K562 (cell line): ENCODE measurements at regions not wholly inside any gene's neighbourhood (a gene's known extent, or its start where the extent isn't known, plus 50 kb on each side); places are given as distances from the start of the nearest gene placed in this dataset.

Source experiments
- ARNT ChIP-seq, 2 experiments: fragments of 450-650 bp; IDR thresholded peaks; 2 replicates each; pipeline ENCODE4 v1.6.1; 2016; ENCODE audit warnings: mild to moderate bottlenecking in 1 of 2
- BACH1 ChIP-seq: fragments of 200-800 bp; sonication (Bioruptor generic); IDR thresholded peaks from 2 replicates; pipeline ENCODE4 v1.6.1; 2016; ENCODE audit warnings: missing genetic modification characterization, missing compliant biosample characterization
- PATZ1 ChIP-seq: fragments of 250-450 bp; sonication (Bioruptor Pico); IDR thresholded peaks from 2 replicates; pipeline ENCODE4 v1.5.0; 2020; ENCODE audit warnings: mild to moderate bottlenecking, borderline replicate concordance
- TSHZ1 ChIP-seq: fragments of 250-450 bp; sonication (Bioruptor Pico); IDR thresholded peaks from 2 replicates; pipeline ENCODE4 v1.4.0; 2020; ENCODE audit warnings: mild to moderate bottlenecking, moderate library complexity
- ZNF24 ChIP-seq: fragments of 450-650 bp; IDR thresholded peaks from 2 replicates; pipeline ENCODE4 v1.6.1; 2016

- TF ChIP-seq TSHZ1 (CRISPR knock-in tag) = no peak
- TF ChIP-seq PATZ1 (CRISPR knock-in tag) = no peak
- TF ChIP-seq BACH1 = no peak
- TF ChIP-seq ARNT (IDR thresholded peaks at IDR 0.05) = no peak
- no peak for TF ChIP-seq ZNF24
- TF ChIP-seq, all 486 proteins: peak for 0
Measured at GRCh38 chr10:118966076-118966849, 63.3 kb upstream of the NANOS1 start (continued).
